PC-3 (cell line): ENCODE measurements at regions not wholly inside any gene's neighbourhood (a gene's known extent, or its start where the extent isn't known, plus 50 kb on each side); places are given as distances from the start of the nearest gene placed in this dataset.

ENCODE experiments used
- EZH2 ChIP-seq: fragments of 300-600 bp; sonication (generic); IDR thresholded peaks from one replicate; pipeline ENCODE4 v1.6.1; 2017; ENCODE audit warnings: antibody characterized with exemption, mild to moderate bottlenecking, low read length; ENCODE audit not compliant: unreplicated experiment
- EZH2phosphoT487 ChIP-seq: fragments of 300-600 bp; sonication (generic); IDR thresholded peaks from 2 replicates; pipeline ENCODE4 v1.6.1; 2018; ENCODE audit warnings: mild to moderate bottlenecking, antibody characterized with exemption, low read length, borderline replicate concordance
- TF ChIP-seq, protein P1 (sequence below): fragments of 300-600 bp; sonication (generic); conservative IDR thresholded peaks from 2 replicates; pipeline ENCODE4 v1.5.1; 2017; ENCODE audit warnings: antibody characterized with exemption, low read depth, mild to moderate bottlenecking, low read length

- TF ChIP-seq, protein P1, sequence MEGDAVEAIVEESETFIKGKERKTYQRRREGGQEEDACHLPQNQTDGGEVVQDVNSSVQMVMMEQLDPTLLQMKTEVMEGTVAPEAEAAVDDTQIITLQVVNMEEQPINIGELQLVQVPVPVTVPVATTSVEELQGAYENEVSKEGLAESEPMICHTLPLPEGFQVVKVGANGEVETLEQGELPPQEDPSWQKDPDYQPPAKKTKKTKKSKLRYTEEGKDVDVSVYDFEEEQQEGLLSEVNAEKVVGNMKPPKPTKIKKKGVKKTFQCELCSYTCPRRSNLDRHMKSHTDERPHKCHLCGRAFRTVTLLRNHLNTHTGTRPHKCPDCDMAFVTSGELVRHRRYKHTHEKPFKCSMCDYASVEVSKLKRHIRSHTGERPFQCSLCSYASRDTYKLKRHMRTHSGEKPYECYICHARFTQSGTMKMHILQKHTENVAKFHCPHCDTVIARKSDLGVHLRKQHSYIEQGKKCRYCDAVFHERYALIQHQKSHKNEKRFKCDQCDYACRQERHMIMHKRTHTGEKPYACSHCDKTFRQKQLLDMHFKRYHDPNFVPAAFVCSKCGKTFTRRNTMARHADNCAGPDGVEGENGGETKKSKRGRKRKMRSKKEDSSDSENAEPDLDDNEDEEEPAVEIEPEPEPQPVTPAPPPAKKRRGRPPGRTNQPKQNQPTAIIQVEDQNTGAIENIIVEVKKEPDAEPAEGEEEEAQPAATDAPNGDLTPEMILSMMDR: no peak
- TF ChIP-seq EZH2phosphoT487 (no peak), EZH2 (no peak)
Observed at GRCh38 chr7:13159003-13159402, 471.6 kb downstream of the ARL4A start.
